A673 (cell line): ENCODE measurements at regions not wholly inside any gene's neighbourhood (a gene's known extent, or its start where the extent isn't known, plus 50 kb on each side); places are given as distances from the start of the nearest gene placed in this dataset.

Experiments used
- EZH2 ChIP-seq: fragments of 200-600 bp; sonication (generic); IDR thresholded peaks from 2 replicates; pipeline ENCODE4 v1.6.1; 2017; ENCODE audit warnings: borderline replicate concordance, low read depth, mild to moderate bottlenecking, mixed read lengths, antibody characterized with exemption, low read length; ENCODE audit not compliant: poor library complexity, severe bottlenecking
- TF ChIP-seq, protein P1 (sequence below): fragments of 300-800, 200-600 bp; sonication (generic); conservative IDR thresholded peaks from 2 replicates; pipeline ENCODE4 v1.5.1; 2017; ENCODE audit warnings: low read depth, mild to moderate bottlenecking, antibody characterized with exemption, low read length, moderate library complexity, mixed read lengths

DNA sequence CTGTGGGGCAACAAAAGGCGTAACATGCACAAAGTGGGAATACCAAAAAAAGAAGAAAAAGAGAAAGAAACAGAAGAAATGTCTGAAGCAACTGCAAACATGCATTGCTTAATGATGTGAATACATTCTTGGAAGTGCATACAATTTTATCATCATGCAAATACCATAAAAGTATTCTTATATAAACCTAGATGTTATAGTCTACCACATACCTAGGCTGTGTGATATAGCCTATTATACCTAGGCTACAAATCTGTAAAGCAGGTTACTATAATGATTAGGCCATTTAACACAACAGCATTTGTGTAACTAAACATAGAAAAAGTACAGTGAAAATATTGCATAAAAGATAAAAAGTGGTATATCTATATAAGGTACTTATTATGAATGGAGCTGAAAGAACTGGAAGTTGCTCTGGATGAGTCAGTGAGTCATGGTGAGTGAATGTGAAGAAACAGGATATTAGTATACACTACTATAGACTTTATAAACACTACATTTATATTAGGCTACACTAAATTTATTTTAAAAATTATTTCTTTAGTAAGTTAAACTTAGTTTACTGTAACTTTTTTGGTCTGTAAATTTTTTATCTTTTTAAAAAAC lies 319.4 kb upstream of the KCNH7 start:
- TF ChIP-seq, protein P1, sequence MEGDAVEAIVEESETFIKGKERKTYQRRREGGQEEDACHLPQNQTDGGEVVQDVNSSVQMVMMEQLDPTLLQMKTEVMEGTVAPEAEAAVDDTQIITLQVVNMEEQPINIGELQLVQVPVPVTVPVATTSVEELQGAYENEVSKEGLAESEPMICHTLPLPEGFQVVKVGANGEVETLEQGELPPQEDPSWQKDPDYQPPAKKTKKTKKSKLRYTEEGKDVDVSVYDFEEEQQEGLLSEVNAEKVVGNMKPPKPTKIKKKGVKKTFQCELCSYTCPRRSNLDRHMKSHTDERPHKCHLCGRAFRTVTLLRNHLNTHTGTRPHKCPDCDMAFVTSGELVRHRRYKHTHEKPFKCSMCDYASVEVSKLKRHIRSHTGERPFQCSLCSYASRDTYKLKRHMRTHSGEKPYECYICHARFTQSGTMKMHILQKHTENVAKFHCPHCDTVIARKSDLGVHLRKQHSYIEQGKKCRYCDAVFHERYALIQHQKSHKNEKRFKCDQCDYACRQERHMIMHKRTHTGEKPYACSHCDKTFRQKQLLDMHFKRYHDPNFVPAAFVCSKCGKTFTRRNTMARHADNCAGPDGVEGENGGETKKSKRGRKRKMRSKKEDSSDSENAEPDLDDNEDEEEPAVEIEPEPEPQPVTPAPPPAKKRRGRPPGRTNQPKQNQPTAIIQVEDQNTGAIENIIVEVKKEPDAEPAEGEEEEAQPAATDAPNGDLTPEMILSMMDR = no peak
- TF ChIP-seq EZH2 = no peak
